GM12891 (cell line): ENCODE measurements at regions not wholly inside any gene's neighbourhood (a gene's known extent, or its start where the extent isn't known, plus 50 kb on each side); places are given as distances from the start of the nearest gene placed in this dataset.

Experiments used
- PAX5 ChIP-seq: IDR thresholded peaks from 2 replicates; pipeline ENCODE4 v1.6.1; 2011; ENCODE audit warnings: low read length, moderate library complexity, mild to moderate bottlenecking; ENCODE audit not compliant: insufficient read depth, severe bottlenecking
- POLR2A ChIP-seq: IDR thresholded peaks from 2 replicates; pipeline ENCODE4 v1.6.1; 2011; ENCODE audit warnings: low read depth, low read length, control low read depth
- POLR2AphosphoS5 ChIP-seq: IDR thresholded peaks from 2 replicates; pipeline ENCODE4 v1.6.1; 2011; ENCODE audit warnings: low read depth, low read length, control low read depth
- POU2F2 ChIP-seq: IDR thresholded peaks from 2 replicates; pipeline ENCODE4 v1.6.1; 2011; ENCODE audit warnings: low read depth, mild to moderate bottlenecking, control low read depth, low read length, moderate library complexity
- SPI1 ChIP-seq: IDR thresholded peaks from 2 replicates; pipeline ENCODE4 v1.6.1; 2011; ENCODE audit warnings: low read depth, low read length, control low read depth
- TAF1 ChIP-seq: IDR thresholded peaks from 2 replicates; pipeline ENCODE4 v1.6.1; 2011; ENCODE audit warnings: low read depth, low read length, control low read depth

- TF ChIP-seq POLR2A (no peak), POLR2AphosphoS5 (no peak), TAF1 (no peak), SPI1 (no peak; the same call in 1 of the 2 replicates), POU2F2 (no peak), PAX5 (no peak)
Measured at GRCh38 chr6:27854421-27854820, 57.8 kb downstream of the OR2B2 start.
